HG02852 (cell line): ENCODE measurements at regions not wholly inside any gene's neighbourhood (a gene's known extent, or its start where the extent isn't known, plus 50 kb on each side); places are given as distances from the start of the nearest gene placed in this dataset.

ENCODE experiments used
- ATAC-seq: cut with Tn5 transposase; IDR thresholded peaks from one replicate; pipeline ENCODE4 v1.9.1; 2021; ENCODE audit warnings: mild to moderate bottlenecking, moderate library complexity; ENCODE audit not compliant: unreplicated experiment

DNA sequence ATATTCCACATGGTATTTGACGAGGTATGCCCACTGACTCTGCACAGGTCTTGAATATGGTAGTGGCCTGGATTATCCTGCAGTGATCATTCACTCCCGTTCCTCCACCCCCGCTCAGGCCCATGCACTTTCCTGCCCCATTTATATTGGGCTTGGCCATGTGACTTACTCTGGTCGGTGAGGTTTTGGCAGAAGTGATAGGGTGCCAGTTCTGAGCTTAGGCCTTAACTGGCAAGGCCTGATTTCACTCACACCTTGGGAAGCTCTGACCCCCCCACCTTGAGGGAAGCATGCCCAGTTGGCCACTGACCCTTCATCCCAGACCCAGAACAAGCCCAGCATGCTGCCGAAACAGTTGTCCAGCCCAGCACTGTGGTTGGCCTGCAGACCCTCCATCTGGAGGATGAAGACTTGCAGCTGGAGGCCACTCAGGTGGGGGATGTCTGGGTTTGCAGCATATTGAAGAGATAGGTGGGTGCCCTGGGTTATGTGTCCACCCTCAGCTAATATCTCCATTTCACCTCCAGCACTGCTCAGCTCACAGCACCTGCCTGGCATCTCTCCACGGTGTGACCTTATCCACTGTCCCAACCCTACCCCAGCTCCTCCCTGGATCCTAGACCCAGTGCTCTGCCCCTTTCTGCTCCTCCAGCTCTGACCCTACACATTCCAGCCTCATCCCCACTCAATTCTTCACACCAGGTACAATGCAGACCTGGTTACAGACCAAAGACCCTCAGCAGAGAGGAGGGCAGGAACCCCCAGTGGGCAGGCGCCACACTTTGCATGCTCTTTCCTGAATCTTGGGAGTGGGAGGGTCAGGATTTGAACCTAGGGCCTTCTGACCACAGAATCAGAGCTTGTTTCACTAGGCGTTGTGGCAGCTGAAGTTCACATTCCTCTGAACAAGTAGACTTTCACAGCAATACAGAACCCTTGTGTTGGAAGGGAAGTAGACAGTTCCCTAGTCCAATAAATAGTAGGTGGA, 138.1 kb upstream of the CHST15 start:
- ATAC-seq, result peak; percentile 50

DNA sequence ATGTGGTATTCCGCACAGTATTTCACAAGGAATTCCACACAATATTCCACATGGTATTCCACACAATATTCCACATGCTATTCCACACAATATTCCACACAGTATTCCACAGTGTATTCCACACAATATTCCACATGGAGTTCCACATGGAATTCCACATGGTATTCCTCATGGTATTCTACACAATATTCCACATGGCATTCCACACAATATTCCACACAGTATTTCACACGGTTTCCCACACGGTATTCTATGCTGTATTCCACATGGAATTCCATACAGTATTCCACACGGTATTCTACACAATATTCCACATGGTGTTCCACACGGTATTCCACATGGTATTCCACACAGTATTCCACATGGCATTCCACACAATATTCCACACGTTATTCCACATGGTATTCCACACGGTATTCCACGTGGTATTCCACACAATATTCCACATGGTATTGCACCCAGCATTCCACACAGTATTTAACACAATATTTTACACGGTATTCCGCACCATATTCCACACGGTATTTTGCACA, 137.3 kb upstream of the CHST15 start:
- no peak for ATAC-seq

DNA sequence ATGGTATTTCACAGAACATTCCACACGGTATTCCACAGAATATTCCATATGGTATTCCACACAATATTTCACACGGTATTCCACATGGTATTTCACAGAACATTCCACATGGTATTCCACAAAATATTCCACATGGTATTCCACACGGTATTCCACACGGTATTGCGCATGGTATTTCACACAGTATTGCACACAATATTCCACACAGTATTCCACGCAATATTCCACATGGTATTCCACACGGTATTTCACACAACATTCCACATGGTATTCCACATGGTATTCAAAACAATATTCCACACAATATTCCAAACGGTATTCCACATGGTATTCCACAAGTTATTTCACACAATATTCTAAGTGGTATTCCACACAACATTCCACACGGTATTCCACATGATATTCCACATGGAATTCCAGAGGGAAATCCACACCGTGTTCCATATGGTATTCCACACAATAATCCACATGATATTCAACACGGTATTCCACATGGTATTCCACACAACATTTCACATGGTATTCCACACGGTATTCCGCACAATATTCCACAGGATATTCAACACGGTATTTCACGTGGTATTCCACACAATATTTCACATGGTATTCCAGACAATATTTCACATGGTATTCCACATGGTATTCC, 136.7 kb upstream of the CHST15 start:
- ATAC-seq, result no peak

- ATAC-seq, result no peak
Observed at GRCh38 chr10:124229201-124229988, 136.0 kb upstream of the CHST15 start.

DNA sequence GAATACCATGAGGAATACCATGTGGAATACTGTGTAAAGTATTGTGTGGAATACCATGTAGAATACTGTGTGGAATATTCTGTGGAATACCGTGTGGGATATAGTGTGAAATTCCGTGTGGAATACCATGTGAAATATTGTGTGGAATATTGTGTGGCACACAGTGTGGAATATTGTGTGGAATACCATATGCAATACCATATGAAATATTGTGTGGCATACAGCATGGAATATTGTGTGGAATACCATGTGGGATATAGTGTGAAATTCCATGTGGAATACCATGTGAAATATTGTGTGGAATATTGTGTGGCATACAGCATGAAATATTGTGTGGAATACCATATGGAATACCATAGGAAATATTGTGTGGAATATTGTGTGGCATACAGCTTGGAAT, 135.1 kb upstream of the CHST15 start:
- no peak for ATAC-seq

DNA sequence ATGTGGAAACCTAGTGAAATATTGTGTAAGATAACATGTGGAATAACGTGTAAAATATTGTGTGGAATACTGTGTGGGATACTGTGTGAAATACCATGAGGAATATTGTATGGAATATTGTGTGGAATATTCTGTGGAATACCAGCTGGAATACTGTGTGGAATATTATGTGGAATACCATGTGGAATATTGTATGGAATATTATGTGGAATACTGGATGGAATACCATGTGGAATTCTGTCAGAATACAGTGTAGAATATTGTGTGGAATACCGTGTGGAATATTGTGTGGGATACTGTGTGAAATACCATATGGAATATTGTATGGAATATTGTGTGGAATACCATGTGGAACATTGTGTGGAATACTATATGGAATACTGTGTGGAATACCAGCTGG, 134.6 kb upstream of the CHST15 start:
- ATAC-seq, result no peak

- no peak for ATAC-seq
Observed at GRCh38 chr10:124227055-124227975, 133.9 kb upstream of the CHST15 start.

- ATAC-seq, result no peak
Observed at GRCh38 chr10:124226271-124227054, 133.1 kb upstream of the CHST15 start.

GRCh38 chr10:124225467-124226270, 132.3 kb upstream of the CHST15 start:
- no peak for ATAC-seq

GRCh38 chr10:124225029-124225466, 131.7 kb upstream of the CHST15 start:
- no peak for ATAC-seq

DNA sequence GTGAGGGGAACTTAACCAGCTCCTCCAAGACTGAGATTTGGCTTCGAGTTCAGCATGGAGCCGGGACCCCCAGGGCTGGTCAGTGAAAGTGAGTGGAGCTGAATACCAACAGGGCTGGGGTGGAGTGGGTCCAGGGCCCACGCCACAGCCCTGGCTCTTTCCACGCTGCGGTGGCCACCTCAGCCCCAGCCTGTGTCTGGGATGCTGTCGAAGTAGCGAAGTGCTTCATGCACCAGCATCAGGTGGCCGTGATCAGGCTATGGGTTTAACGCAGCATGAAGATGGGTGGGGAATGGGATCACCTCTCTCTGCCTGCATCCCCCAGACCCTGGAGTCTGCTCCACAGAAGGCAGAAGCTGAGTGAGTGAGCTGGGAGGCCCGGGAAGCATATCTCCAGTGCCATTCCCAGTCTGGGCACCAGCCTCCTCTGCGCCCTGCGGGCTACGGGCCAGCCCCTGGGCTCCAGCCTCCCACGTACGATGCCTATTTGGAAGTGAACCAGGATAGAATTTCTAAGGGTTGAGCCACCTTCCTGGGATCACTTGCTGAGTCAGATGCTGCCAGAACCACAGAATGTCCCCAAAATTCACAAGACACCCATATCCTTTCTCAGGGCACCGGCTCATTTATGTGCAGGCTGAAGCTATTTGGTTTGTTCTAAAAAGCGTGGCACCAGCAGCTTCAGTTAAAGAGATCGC, 131.1 kb upstream of the CHST15 start:
- no peak for ATAC-seq

GRCh38 chr10:124223711-124224085, 130.3 kb upstream of the CHST15 start:
- no peak for ATAC-seq

GRCh38 chr10:124222988-124223710, 129.8 kb upstream of the CHST15 start:
- no peak for ATAC-seq

DNA sequence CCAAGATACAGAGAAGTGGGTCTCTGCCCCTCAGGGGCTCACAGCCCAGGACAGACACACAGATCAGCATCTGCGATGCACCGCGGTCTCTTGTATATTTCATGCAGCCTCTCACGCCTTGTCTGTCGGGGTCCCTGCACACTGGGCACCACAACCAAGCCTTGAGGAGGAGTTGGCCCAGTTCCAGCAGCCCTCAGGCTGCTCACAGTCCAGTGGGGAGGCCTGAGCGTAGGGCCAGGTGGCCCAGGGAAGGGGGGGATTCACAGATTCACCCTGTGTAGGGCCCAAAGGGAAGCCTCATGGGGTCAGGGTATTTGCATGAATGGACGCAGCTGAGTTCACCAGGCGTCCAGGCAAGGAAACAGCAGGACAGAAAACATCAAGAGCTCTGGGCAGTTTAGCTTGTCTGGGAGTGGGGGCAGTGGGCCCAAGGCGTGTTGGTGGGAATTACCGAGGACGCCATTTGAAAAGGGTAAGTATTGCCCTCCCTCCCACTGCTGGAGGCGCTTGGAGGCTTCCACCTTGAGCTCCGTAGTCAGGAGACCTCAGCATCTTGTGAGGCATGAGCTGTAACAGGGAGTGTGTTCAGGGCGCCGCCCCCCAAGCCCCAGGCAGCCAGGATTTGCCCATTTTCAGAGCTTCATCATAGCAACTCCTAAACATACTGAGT, 129.1 kb upstream of the CHST15 start:
- peak; percentile 15 for ATAC-seq

- ATAC-seq, result peak; percentile 72
Observed at GRCh38 chr10:124221356-124222317, 128.2 kb upstream of the CHST15 start.
